ENCODE measurements at regions not wholly inside any gene's neighbourhood (a gene's known extent, or its start where the extent isn't known, plus 50 kb on each side); places are given as distances from the start of the nearest gene placed in this dataset.
"Not testable (repeated sequence)": the region's sequence is repeated elsewhere in the genome, so short reads cannot be mapped to it uniquely, and the experiment has no call there.

- H3K36me3 ChIP-seq (ENCODE audit: insufficient read depth, low read length); H3K4me2 ChIP-seq (ENCODE audit: low read length); H3K9me3 ChIP-seq (replicated peaks; ENCODE audit: low read length); H3K4me3 ChIP-seq (ENCODE audit: low read length); H3K9ac ChIP-seq (ENCODE audit: low read depth, low read length); H3K4me1 ChIP-seq (ENCODE audit: control insufficient read depth, insufficient read depth, low read length); H3K27me3 ChIP-seq (ENCODE audit: control insufficient read depth, insufficient read depth, low read length): not testable (repeated sequence)
Observed at GRCh38 chr2:242097278-242097677, 227.7 kb downstream of the RTP5 start.

GRCh38 chr2:242098034-242098433 lies 228.5 kb downstream of the RTP5 start:
- Histone ChIP-seq H3K9me3 (replicated peaks; ENCODE audit: low read length) (no peaks in the 10 kb centered on the region), H3K4me1 (ENCODE audit: control insufficient read depth, insufficient read depth, low read length) (no peaks in the 10 kb centered on the region), H3K4me2 (ENCODE audit: low read length) (no peak overlapping the region), H3K27me3 (ENCODE audit: control insufficient read depth, insufficient read depth, low read length) (no peaks in the 10 kb centered on the region), H3K36me3 (ENCODE audit: insufficient read depth, low read length) (peaks cover 3% of the 10 kb centered on the region), H3K9ac (ENCODE audit: low read depth, low read length) (no peak overlapping the region), H3K4me3 (ENCODE audit: low read length) (no peak overlapping the region)

GRCh38 chr2:242098445-242099128 lies 229.1 kb downstream of the RTP5 start:
- no peak overlapping the region for H3K9ac ChIP-seq (ENCODE audit: low read depth, low read length)
- H3K4me3 ChIP-seq (ENCODE audit: low read length), result no peak overlapping the region
- H3K36me3 ChIP-seq (ENCODE audit: insufficient read depth, low read length), result peaks cover 3% of the 10 kb centered on the region
- no peaks in the 10 kb centered on the region for H3K4me1 ChIP-seq (ENCODE audit: control insufficient read depth, insufficient read depth, low read length)
- H3K27me3 ChIP-seq (ENCODE audit: control insufficient read depth, insufficient read depth, low read length), result no peaks in the 10 kb centered on the region
- no peaks in the 10 kb centered on the region for H3K9me3 ChIP-seq (replicated peaks; ENCODE audit: low read length)
- H3K4me2 ChIP-seq (ENCODE audit: low read length), result no peak overlapping the region

GRCh38 chr2:242103093-242103492 lies 233.6 kb downstream of the RTP5 start:
- H3K36me3 ChIP-seq (ENCODE audit: insufficient read depth, low read length); H3K9me3 ChIP-seq (replicated peaks; ENCODE audit: low read length); H3K4me3 ChIP-seq (ENCODE audit: low read length); H3K27me3 ChIP-seq (ENCODE audit: control insufficient read depth, insufficient read depth, low read length); H3K9ac ChIP-seq (ENCODE audit: low read depth, low read length); H3K4me2 ChIP-seq (ENCODE audit: low read length); H3K4me1 ChIP-seq (ENCODE audit: control insufficient read depth, insufficient read depth, low read length): not testable (repeated sequence)

GRCh38 chr2:242104202-242104956 lies 234.8 kb downstream of the RTP5 start:
- H3K4me3 ChIP-seq (ENCODE audit: low read length); H3K9me3 ChIP-seq (replicated peaks; ENCODE audit: low read length); H3K27me3 ChIP-seq (ENCODE audit: control insufficient read depth, insufficient read depth, low read length); H3K4me1 ChIP-seq (ENCODE audit: control insufficient read depth, insufficient read depth, low read length); H3K9ac ChIP-seq (ENCODE audit: low read depth, low read length); H3K36me3 ChIP-seq (ENCODE audit: insufficient read depth, low read length); H3K4me2 ChIP-seq (ENCODE audit: low read length): not testable (repeated sequence)

GRCh38 chr2:242107065-242107464 lies 237.5 kb downstream of the RTP5 start:
- not testable (repeated sequence) for H3K9me3 ChIP-seq (replicated peaks; ENCODE audit: low read length); H3K27me3 ChIP-seq (ENCODE audit: control insufficient read depth, insufficient read depth, low read length); H3K4me2 ChIP-seq (ENCODE audit: low read length); H3K4me3 ChIP-seq (ENCODE audit: low read length); H3K36me3 ChIP-seq (ENCODE audit: insufficient read depth, low read length); H3K4me1 ChIP-seq (ENCODE audit: control insufficient read depth, insufficient read depth, low read length); H3K9ac ChIP-seq (ENCODE audit: low read depth, low read length)

- not testable (repeated sequence) for H3K36me3 ChIP-seq (ENCODE audit: insufficient read depth, low read length); H3K4me3 ChIP-seq (ENCODE audit: low read length); H3K4me2 ChIP-seq (ENCODE audit: low read length); H3K9me3 ChIP-seq (replicated peaks; ENCODE audit: low read length); H3K9ac ChIP-seq (ENCODE audit: low read depth, low read length); H3K4me1 ChIP-seq (ENCODE audit: control insufficient read depth, insufficient read depth, low read length); H3K27me3 ChIP-seq (ENCODE audit: control insufficient read depth, insufficient read depth, low read length)
Observed at GRCh38 chr2:242108797-242109500, 239.4 kb downstream of the RTP5 start.

GRCh38 chr2:242109819-242110218 lies 240.3 kb downstream of the RTP5 start:
- not testable (repeated sequence) for H3K4me1 ChIP-seq (ENCODE audit: control insufficient read depth, insufficient read depth, low read length); H3K4me3 ChIP-seq (ENCODE audit: low read length); H3K27me3 ChIP-seq (ENCODE audit: control insufficient read depth, insufficient read depth, low read length); H3K36me3 ChIP-seq (ENCODE audit: insufficient read depth, low read length); H3K4me2 ChIP-seq (ENCODE audit: low read length); H3K9ac ChIP-seq (ENCODE audit: low read depth, low read length); H3K9me3 ChIP-seq (replicated peaks; ENCODE audit: low read length)

GRCh38 chr2:242111954-242112353 lies 242.4 kb downstream of the RTP5 start:
- H3K27me3 ChIP-seq (ENCODE audit: control insufficient read depth, insufficient read depth, low read length); H3K4me3 ChIP-seq (ENCODE audit: low read length); H3K9ac ChIP-seq (ENCODE audit: low read depth, low read length); H3K9me3 ChIP-seq (replicated peaks; ENCODE audit: low read length); H3K36me3 ChIP-seq (ENCODE audit: insufficient read depth, low read length); H3K4me2 ChIP-seq (ENCODE audit: low read length); H3K4me1 ChIP-seq (ENCODE audit: control insufficient read depth, insufficient read depth, low read length): not testable (repeated sequence)

GRCh38 chr2:242113492-242113891 lies 244.0 kb downstream of the RTP5 start:
- not testable (repeated sequence) for H3K9me3 ChIP-seq (replicated peaks; ENCODE audit: low read length); H3K4me3 ChIP-seq (ENCODE audit: low read length); H3K36me3 ChIP-seq (ENCODE audit: insufficient read depth, low read length); H3K9ac ChIP-seq (ENCODE audit: low read depth, low read length); H3K4me1 ChIP-seq (ENCODE audit: control insufficient read depth, insufficient read depth, low read length); H3K4me2 ChIP-seq (ENCODE audit: low read length); H3K27me3 ChIP-seq (ENCODE audit: control insufficient read depth, insufficient read depth, low read length)

GRCh38 chr2:242116676-242117075 lies 247.1 kb downstream of the RTP5 start:
- not testable (repeated sequence) for H3K4me2 ChIP-seq (ENCODE audit: low read length); H3K4me1 ChIP-seq (ENCODE audit: control insufficient read depth, insufficient read depth, low read length); H3K9ac ChIP-seq (ENCODE audit: low read depth, low read length); H3K4me3 ChIP-seq (ENCODE audit: low read length); H3K9me3 ChIP-seq (replicated peaks; ENCODE audit: low read length); H3K36me3 ChIP-seq (ENCODE audit: insufficient read depth, low read length); H3K27me3 ChIP-seq (ENCODE audit: control insufficient read depth, insufficient read depth, low read length)

GRCh38 chr2:242117305-242117704 lies 247.8 kb downstream of the RTP5 start:
- H3K36me3 ChIP-seq (ENCODE audit: insufficient read depth, low read length); H3K9me3 ChIP-seq (replicated peaks; ENCODE audit: low read length); H3K27me3 ChIP-seq (ENCODE audit: control insufficient read depth, insufficient read depth, low read length); H3K4me3 ChIP-seq (ENCODE audit: low read length); H3K4me1 ChIP-seq (ENCODE audit: control insufficient read depth, insufficient read depth, low read length); H3K4me2 ChIP-seq (ENCODE audit: low read length); H3K9ac ChIP-seq (ENCODE audit: low read depth, low read length): not testable (repeated sequence)

Measured in skeletal muscle satellite cell (primary cell).